H1 (cell line): ENCODE measurements at regions not wholly inside any gene's neighbourhood (a gene's known extent, or its start where the extent isn't known, plus 50 kb on each side); places are given as distances from the start of the nearest gene placed in this dataset.

ENCODE experiments used
- CTCF ChIA-PET: fragments of 300-600 bp; sonication (Branson Sonifier 250); formaldehyde crosslinking; loops from one replicate; lab custom pipeline; 2021; ENCODE audit not compliant: partially characterized antibody; lab: Charles Lee
- POLR2A ChIA-PET: fragments of 300-600 bp; sonication (Branson Sonifier 250); formaldehyde crosslinking; loops from one replicate; lab custom pipeline; 2021; ENCODE audit warnings: inconsistent platforms; ENCODE audit not compliant: partially characterized antibody; lab: Charles Lee
- DNase-seq, 2 experiments: peaks; one replicate each; pipeline versions ENCODE4 v3.0.0 to v3.0.0-alpha.2; 2010 to 2022; ENCODE audit warnings: low spot score in 2 of 2, low read depth in 1 of 2, mixed read lengths in 1 of 2
- FAIRE-seq: peaks from 2 replicates; lab custom pipeline; 2011; peaks lifted over from hg19 to GRCh38; lab: Jason Lieb, UNC
- H2AFZ ChIP-seq: 2 replicates; pipeline ENCODE4 v1.8.1; 2012; ENCODE audit warnings: low read length, inconsistent platforms
- H2AK5ac ChIP-seq: 2 replicates; pipeline ENCODE4 v1.6.1; 2013; ENCODE audit warnings: low read depth, low read length
- H2BK120ac ChIP-seq: replicated peaks from 2 replicates; pipeline ENCODE3; 2013; ENCODE audit warnings: low read depth, low read length, inconsistent platforms
- H2BK12ac ChIP-seq: 2 replicates; pipeline ENCODE4 v1.6.1; 2013; ENCODE audit warnings: low read depth, low read length
- H2BK15ac ChIP-seq: 2 replicates; pipeline ENCODE4 v1.6.1; 2013; ENCODE audit warnings: low read length
- H2BK20ac ChIP-seq: 2 replicates; pipeline ENCODE4 v1.6.1; 2013; ENCODE audit warnings: low read length
- H2BK5ac ChIP-seq: 2 replicates; pipeline ENCODE4 v1.6.1; 2013; ENCODE audit warnings: low read depth, low read length
- H3K14ac ChIP-seq: 2 replicates; pipeline ENCODE4 v1.6.1; 2013; ENCODE audit warnings: inconsistent platforms; ENCODE audit not compliant: insufficient read length
- H3K18ac ChIP-seq: 2 replicates; pipeline ENCODE4 v1.6.1; 2013; ENCODE audit warnings: low read length; ENCODE audit errors: extremely low read depth
- H3K23ac ChIP-seq: 2 replicates; pipeline ENCODE4 v1.6.1; 2013; ENCODE audit warnings: inconsistent platforms; ENCODE audit not compliant: insufficient read length
- H3K23me2 ChIP-seq: 2 replicates; pipeline ENCODE4 v1.6.1; 2013; ENCODE audit warnings: low read depth, low read length
- H3K27ac ChIP-seq: 2 replicates; pipeline ENCODE4 v1.6.1; 2011; ENCODE audit warnings: low read depth, low read length, inconsistent platforms
- H3K27me3 ChIP-seq, 4 experiments: replicated peaks in 1 of 4; 1 replicate in 1 of 4; 2 replicates in 3 of 4; pipeline versions ENCODE4 v1.6.1 to v1.8.1; 2011 to 2013; ENCODE audit warnings: low read length in 3 of 4, mild to moderate bottlenecking in 3 of 4, inconsistent platforms in 2 of 4, mixed read lengths in 2 of 4, moderate library complexity in 1 of 4; ENCODE audit not compliant: control insufficient read depth in 3 of 4, insufficient read depth in 3 of 4; ENCODE audit errors: extremely low read depth in 1 of 4
- H3K36me3 ChIP-seq, 4 experiments: 2 replicates each; pipeline versions ENCODE4 v1.6.1 to v1.8.1; 2011 to 2013; ENCODE audit warnings: mild to moderate bottlenecking in 4 of 4, low read length in 3 of 4, moderate library complexity in 2 of 4, control low read depth in 1 of 4, inconsistent platforms in 1 of 4; ENCODE audit not compliant: insufficient read depth in 4 of 4, control insufficient read depth in 2 of 4
- H3K4ac ChIP-seq: replicated peaks from 2 replicates; pipeline ENCODE3; 2013; ENCODE audit warnings: low read length, low read depth, mixed read lengths, inconsistent platforms; ENCODE audit not compliant: insufficient read length
- H3K4me1 ChIP-seq, 4 experiments: replicated peaks in 1 of 4; 1 replicate in 1 of 4; 2 replicates in 3 of 4; pipeline versions ENCODE4 v1.6.1 to v1.8.1; 2011 to 2013; ENCODE audit warnings: low read length in 3 of 4, inconsistent platforms in 2 of 4, mixed read lengths in 1 of 4; ENCODE audit not compliant: insufficient read depth in 4 of 4, control insufficient read depth in 3 of 4
- H3K4me2 ChIP-seq, 2 experiments: 2 replicates each; pipeline versions ENCODE4 v1.6.1 to v1.8.1; 2011 to 2013; ENCODE audit warnings: low read depth in 2 of 2, low read length in 2 of 2, control low read depth in 1 of 2, inconsistent platforms in 1 of 2, mild to moderate bottlenecking in 1 of 2; ENCODE audit not compliant: insufficient read depth in 1 of 2
- H3K4me3 ChIP-seq, 4 experiments: fragments of 200-600, 300-600 bp in 1 of 4; sonication (generic), shearing (Covaris generic), sonication (Bioruptor Twin) in 1 of 4; 2 replicates each; pipeline versions ENCODE4 v1.5.1 to v1.8.1; 2011 to 2016; ENCODE audit warnings: low read length in 4 of 4, low read depth in 3 of 4, control low read depth in 2 of 4, inconsistent platforms in 2 of 4, mild to moderate bottlenecking in 2 of 4, mixed read lengths in 1 of 4, moderate library complexity in 1 of 4; ENCODE audit not compliant: insufficient read depth in 2 of 4; ENCODE audit errors: extremely low read depth in 1 of 4
- H3K56ac ChIP-seq: replicated peaks from 2 replicates; pipeline ENCODE3; 2013; ENCODE audit warnings: low read depth, mild to moderate bottlenecking, mixed read lengths, low read length, inconsistent platforms; ENCODE audit not compliant: insufficient read length
- H3K79me1 ChIP-seq: 2 replicates; pipeline ENCODE4 v1.6.1; 2013; ENCODE audit warnings: low read depth, low read length, control low read depth
- H3K79me2 ChIP-seq, 2 experiments: 2 replicates each; pipeline versions ENCODE4 v1.6.1 to v1.8.1; 2012 to 2013; ENCODE audit warnings: low read length in 2 of 2, mild to moderate bottlenecking in 2 of 2, inconsistent platforms in 1 of 2; ENCODE audit not compliant: insufficient read depth in 2 of 2, control insufficient read depth in 1 of 2
- H3K9ac ChIP-seq, 4 experiments: replicated peaks in 1 of 4; 1 replicate in 1 of 4; 2 replicates in 3 of 4; pipeline versions ENCODE4 v1.6.1 to v1.8.1; 2011 to 2013; ENCODE audit warnings: low read depth in 3 of 4, low read length in 3 of 4, control low read depth in 2 of 4, mild to moderate bottlenecking in 2 of 4, moderate library complexity in 2 of 4, inconsistent platforms in 1 of 4; ENCODE audit errors: extremely low read depth in 1 of 4
- H3K9me3 ChIP-seq, 2 experiments: 2 replicates each; pipeline versions ENCODE4 v1.6.1 to v1.8.1; 2012 to 2013; ENCODE audit warnings: mild to moderate bottlenecking in 2 of 2, moderate library complexity in 2 of 2, control low read depth in 1 of 2, inconsistent platforms in 1 of 2, low read depth in 1 of 2, low read length in 1 of 2, mixed read lengths in 1 of 2; ENCODE audit not compliant: insufficient read depth in 2 of 2
- H4K20me1 ChIP-seq, 2 experiments: replicated peaks in 1 of 2; 2 replicates each; pipeline versions ENCODE3 to v1.8.1; 2011 to 2013; ENCODE audit warnings: inconsistent platforms in 2 of 2, low read length in 2 of 2, mild to moderate bottlenecking in 1 of 2; ENCODE audit not compliant: insufficient read depth in 2 of 2, control insufficient read depth in 1 of 2
- H4K5ac ChIP-seq: 2 replicates; pipeline ENCODE4 v1.6.1; 2013; ENCODE audit warnings: low read length, low read depth, mixed read lengths, inconsistent platforms; ENCODE audit not compliant: insufficient read length
- H4K8ac ChIP-seq: 2 replicates; pipeline ENCODE4 v1.8.0; 2013; ENCODE audit warnings: mild to moderate bottlenecking, moderate library complexity, low read length, inconsistent platforms; ENCODE audit not compliant: insufficient read depth; ENCODE audit errors: extremely low read depth
- H4K91ac ChIP-seq: replicated peaks from 2 replicates; pipeline ENCODE3; 2013; ENCODE audit warnings: low read length, mixed read lengths, inconsistent platforms; ENCODE audit not compliant: insufficient read length
- CREB1 ChIP-seq: IDR thresholded peaks from 2 replicates; pipeline ENCODE4 v1.6.1; 2012; ENCODE audit warnings: inconsistent platforms
- KDM4A ChIP-seq: IDR thresholded peaks from one replicate; pipeline ENCODE4 v1.7.1; 2012; ENCODE audit warnings: low read depth, mild to moderate bottlenecking, moderate library complexity, low read length, inconsistent platforms; ENCODE audit not compliant: severe bottlenecking
- MAFK ChIP-seq: IDR thresholded peaks from 2 replicates; pipeline ENCODE4 v1.6.1; 2012; ENCODE audit warnings: low read depth, mild to moderate bottlenecking, improper control_type of control experiment, low read length
- RBBP5 ChIP-seq: IDR thresholded peaks from 2 replicates; pipeline ENCODE4 v1.7.1; 2012; ENCODE audit warnings: low read depth, mild to moderate bottlenecking, inconsistent platforms, low read length, moderate library complexity, borderline replicate concordance
- SP1 ChIP-seq: IDR thresholded peaks from 2 replicates; pipeline ENCODE4 v1.6.1; 2011; ENCODE audit warnings: low read depth, low read length
- ZNF274 ChIP-seq: IDR thresholded peaks from 2 replicates; pipeline ENCODE4 v1.7.0; 2012; ENCODE audit warnings: low read length, borderline replicate concordance; ENCODE audit errors: extremely low read depth
- WGBS, 2 experiments: shearing (Covaris generic) in 1 of 2; methylation state at CpG; one replicate each; pipeline versions ENCODE4 v1.1.6 to v1.1.7; 2013 to 2015; ENCODE audit warnings: low lambda C conversion rate in 2 of 2, mixed read lengths in 2 of 2, inconsistent platforms in 1 of 2, low coverage in 1 of 2, missing lambda C conversion rate in 1 of 2; ENCODE audit not compliant: insufficient replicate concordance in 2 of 2, insufficient coverage in 1 of 2, insufficient read length in 1 of 2; ENCODE audit errors: extremely low coverage in 1 of 2, missing lambda C conversion rate in 1 of 2; 5-methylcytosine and 5-hydroxymethylcytosine counted together
- TF ChIP-seq, protein P1 (sequence below): IDR thresholded peaks from 2 replicates; pipeline ENCODE4 v1.6.1; 2011; ENCODE audit warnings: low read length, improper control_type of control experiment

GRCh38 chr7:80372415-80372814 lies 139.4 kb downstream of the GNAT3 start:
- ChIA-PET POLR2A (no interaction called here), CTCF (no interaction called here)
- Histone ChIP-seq H2BK12ac (no peak overlapping the region), H3K4me3 (no peak overlapping the region), H3K79me2 (no peaks in the 10 kb centered on the region), H3K4ac (no peak overlapping the region), H3K4me1 (no peaks in the 10 kb centered on the region), H3K9me3 (0 out of 4 replicates have a peak, but pooled peaks cover 0 to 2% of the 10 kb centered on the region in 2 experiments), H3K9ac (no peak overlapping the region), H2AFZ (no peak overlapping the region), H3K23me2 (no peaks in the 10 kb centered on the region), H3K23ac (no peak overlapping the region), H4K5ac (no peak overlapping the region), H4K8ac (no peak overlapping the region), H3K27ac (no peak overlapping the region), H2BK15ac (no peak overlapping the region), H4K91ac (no peak overlapping the region), H2BK20ac (no peak overlapping the region), H3K36me3 (no peaks in the 10 kb centered on the region), H2BK120ac (no peak overlapping the region), H3K27me3 (no peaks in the 10 kb centered on the region), H3K14ac (no peak overlapping the region), H2AK5ac (no peak overlapping the region), H2BK5ac (no peak overlapping the region), H3K4me2 (no peak overlapping the region), H3K79me1 (no peaks in the 10 kb centered on the region), H3K18ac (no peak overlapping the region), H3K56ac (no peak overlapping the region), H4K20me1 (no peaks in the 10 kb centered on the region)
- no peak for DNase-seq
- 95% methylated on average over 2 of the region's 2 CpGs; no CpG with 5 or more reads in 1 of the 2 experiments for WGBS, 2 experiments
- TF ChIP-seq KDM4A (no peak), CREB1 (no peak), SP1 (no peak), MAFK (no peak), ZNF274 (no peak), RBBP5 (no peak)
- TF ChIP-seq, protein P1, sequence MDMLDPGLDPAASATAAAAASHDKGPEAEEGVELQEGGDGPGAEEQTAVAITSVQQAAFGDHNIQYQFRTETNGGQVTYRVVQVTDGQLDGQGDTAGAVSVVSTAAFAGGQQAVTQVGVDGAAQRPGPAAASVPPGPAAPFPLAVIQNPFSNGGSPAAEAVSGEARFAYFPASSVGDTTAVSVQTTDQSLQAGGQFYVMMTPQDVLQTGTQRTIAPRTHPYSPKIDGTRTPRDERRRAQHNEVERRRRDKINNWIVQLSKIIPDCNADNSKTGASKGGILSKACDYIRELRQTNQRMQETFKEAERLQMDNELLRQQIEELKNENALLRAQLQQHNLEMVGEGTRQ: no peak
- FAIRE-seq: no peak
